ENCODE measurements at regions not wholly inside any gene's neighbourhood (a gene's known extent, or its start where the extent isn't known, plus 50 kb on each side); places are given as distances from the start of the nearest gene placed in this dataset.

DNA sequence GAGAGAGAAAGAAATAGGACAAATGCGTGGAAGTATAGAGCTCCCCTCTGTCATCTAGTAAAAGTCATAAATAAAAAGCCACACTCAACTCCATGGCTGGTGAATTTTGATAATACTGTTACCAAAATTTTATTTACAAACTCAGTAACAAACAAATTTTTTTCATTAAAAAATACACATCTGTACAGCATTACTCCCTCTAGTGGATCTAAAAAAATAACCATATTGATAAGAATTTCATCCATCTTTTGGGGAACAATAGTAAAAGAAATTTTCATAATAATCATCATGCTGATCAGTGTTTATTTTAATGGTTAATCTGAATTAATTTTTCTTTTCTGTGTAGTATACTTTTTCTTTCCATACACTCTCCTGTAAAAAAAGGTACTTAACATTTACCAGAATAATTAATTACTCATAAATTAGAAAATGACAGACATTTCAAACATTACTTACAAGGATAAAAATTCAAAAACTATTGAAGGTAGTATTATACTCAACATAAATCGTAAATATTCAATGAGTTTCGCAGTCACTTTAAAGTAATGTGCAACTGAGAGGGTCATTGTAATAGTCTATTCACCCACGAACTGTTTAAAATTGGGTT, 173.5 kb upstream of the LSM14A start:
- H3K27me3 Mint-ChIP-seq (ENCODE audit: unreplicated experiment), result no peaks in the 10 kb centered on the region

DNA sequence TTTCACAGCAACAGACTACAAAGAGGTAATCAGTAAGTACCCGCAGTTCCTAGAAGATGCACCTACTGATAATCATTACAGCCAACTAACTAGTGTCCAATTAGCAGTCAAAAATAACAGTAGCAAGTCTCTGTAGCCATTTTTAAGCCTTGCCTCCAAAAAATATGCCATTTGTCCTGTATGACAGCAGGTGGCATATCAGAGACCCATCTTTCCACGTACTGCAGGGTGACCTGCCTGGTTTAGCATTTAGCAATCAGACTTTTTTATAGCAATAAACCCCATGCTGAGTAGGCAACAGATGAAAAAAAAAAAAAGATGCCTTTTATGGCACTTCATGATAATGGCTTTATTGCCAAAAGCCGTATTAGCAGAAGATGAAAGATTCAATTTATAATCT, 155.3 kb upstream of the LSM14A start:
- DNase-seq (ENCODE audit: low spot score), result no peak
- H3K4me1 Mint-ChIP-seq (ENCODE audit: unreplicated experiment), result no peaks in the 10 kb centered on the region
- no peak overlapping the region for H3K4me3 Mint-ChIP-seq (ENCODE audit: unreplicated experiment)
- no peaks in the 10 kb centered on the region for H3K27me3 Mint-ChIP-seq (ENCODE audit: unreplicated experiment)
- no peaks in the 10 kb centered on the region for H3K36me3 Mint-ChIP-seq (ENCODE audit: low read depth, unreplicated experiment)
- no peak overlapping the region for H3K27ac Mint-ChIP-seq (ENCODE audit: unreplicated experiment)
- TF ChIP-seq, protein P1, sequence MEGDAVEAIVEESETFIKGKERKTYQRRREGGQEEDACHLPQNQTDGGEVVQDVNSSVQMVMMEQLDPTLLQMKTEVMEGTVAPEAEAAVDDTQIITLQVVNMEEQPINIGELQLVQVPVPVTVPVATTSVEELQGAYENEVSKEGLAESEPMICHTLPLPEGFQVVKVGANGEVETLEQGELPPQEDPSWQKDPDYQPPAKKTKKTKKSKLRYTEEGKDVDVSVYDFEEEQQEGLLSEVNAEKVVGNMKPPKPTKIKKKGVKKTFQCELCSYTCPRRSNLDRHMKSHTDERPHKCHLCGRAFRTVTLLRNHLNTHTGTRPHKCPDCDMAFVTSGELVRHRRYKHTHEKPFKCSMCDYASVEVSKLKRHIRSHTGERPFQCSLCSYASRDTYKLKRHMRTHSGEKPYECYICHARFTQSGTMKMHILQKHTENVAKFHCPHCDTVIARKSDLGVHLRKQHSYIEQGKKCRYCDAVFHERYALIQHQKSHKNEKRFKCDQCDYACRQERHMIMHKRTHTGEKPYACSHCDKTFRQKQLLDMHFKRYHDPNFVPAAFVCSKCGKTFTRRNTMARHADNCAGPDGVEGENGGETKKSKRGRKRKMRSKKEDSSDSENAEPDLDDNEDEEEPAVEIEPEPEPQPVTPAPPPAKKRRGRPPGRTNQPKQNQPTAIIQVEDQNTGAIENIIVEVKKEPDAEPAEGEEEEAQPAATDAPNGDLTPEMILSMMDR (IDR thresholded peaks at IDR 0.05; ENCODE audit: unreplicated experiment), result no peak
- H3K9me3 Mint-ChIP-seq (ENCODE audit: unreplicated experiment), result no peaks in the 10 kb centered on the region

More for the DNA sequence above, 173.5 kb upstream of the LSM14A start:
- DNase-seq (ENCODE audit: low spot score), result no peak
- TF ChIP-seq, protein P1 (IDR thresholded peaks at IDR 0.05; ENCODE audit: unreplicated experiment), result peak; percentile 73
- Mint-ChIP-seq H3K4me1 (ENCODE audit: unreplicated experiment) (peaks cover 8% of the 10 kb centered on the region), H3K27ac (ENCODE audit: unreplicated experiment) (no peak overlapping the region), H3K4me3 (ENCODE audit: unreplicated experiment) (no peak overlapping the region), H3K36me3 (ENCODE audit: low read depth, unreplicated experiment) (no peaks in the 10 kb centered on the region), H3K9me3 (ENCODE audit: unreplicated experiment) (no peaks in the 10 kb centered on the region)

- H3K27me3 Mint-ChIP-seq (ENCODE audit: unreplicated experiment), result no peaks in the 10 kb centered on the region
- H3K27ac Mint-ChIP-seq (ENCODE audit: unreplicated experiment), result no peak overlapping the region
- TF ChIP-seq, protein P1 (IDR thresholded peaks at IDR 0.05; ENCODE audit: unreplicated experiment), result no peak
- no peak for DNase-seq (ENCODE audit: low spot score)
- no peaks in the 10 kb centered on the region for H3K9me3 Mint-ChIP-seq (ENCODE audit: unreplicated experiment)
- no peaks in the 10 kb centered on the region for H3K36me3 Mint-ChIP-seq (ENCODE audit: low read depth, unreplicated experiment)
- H3K4me3 Mint-ChIP-seq (ENCODE audit: unreplicated experiment), result no peak overlapping the region
- no peaks in the 10 kb centered on the region for H3K4me1 Mint-ChIP-seq (ENCODE audit: unreplicated experiment)
Measured at GRCh38 chr19:34017601-34018000, 154.7 kb upstream of the LSM14A start.

DNA sequence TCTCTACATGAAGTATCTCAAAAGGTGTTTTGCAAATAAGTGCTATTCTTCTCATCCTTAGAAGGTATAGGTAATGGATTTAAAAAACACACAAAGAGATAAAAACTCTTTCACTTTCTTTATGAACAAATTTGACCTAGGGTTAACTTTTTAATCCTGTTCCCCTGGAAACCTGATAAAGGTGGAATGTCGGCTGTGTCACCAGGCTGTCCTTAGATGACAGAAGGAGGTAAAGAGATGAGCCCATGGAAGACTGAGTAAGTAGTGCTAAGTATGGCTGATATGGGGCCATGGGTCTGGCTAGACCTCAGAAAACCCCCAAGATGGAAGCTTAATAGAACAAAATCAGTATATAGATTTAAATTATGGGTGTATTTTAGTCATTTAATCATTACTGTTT, 153.8 kb upstream of the LSM14A start:
- peaks cover 4% of the 10 kb centered on the region for H3K9me3 Mint-ChIP-seq (ENCODE audit: unreplicated experiment)
- peaks cover 3% of the 10 kb centered on the region for H3K36me3 Mint-ChIP-seq (ENCODE audit: low read depth, unreplicated experiment)
- no peaks in the 10 kb centered on the region for H3K27me3 Mint-ChIP-seq (ENCODE audit: unreplicated experiment)
- no peaks in the 10 kb centered on the region for H3K4me1 Mint-ChIP-seq (ENCODE audit: unreplicated experiment)
- H3K4me3 Mint-ChIP-seq (ENCODE audit: unreplicated experiment), result no peak overlapping the region
- no peak for DNase-seq (ENCODE audit: low spot score)
- TF ChIP-seq, protein P1 (IDR thresholded peaks at IDR 0.05; ENCODE audit: unreplicated experiment), result no peak
- H3K27ac Mint-ChIP-seq (ENCODE audit: unreplicated experiment), result no peak overlapping the region

DNA sequence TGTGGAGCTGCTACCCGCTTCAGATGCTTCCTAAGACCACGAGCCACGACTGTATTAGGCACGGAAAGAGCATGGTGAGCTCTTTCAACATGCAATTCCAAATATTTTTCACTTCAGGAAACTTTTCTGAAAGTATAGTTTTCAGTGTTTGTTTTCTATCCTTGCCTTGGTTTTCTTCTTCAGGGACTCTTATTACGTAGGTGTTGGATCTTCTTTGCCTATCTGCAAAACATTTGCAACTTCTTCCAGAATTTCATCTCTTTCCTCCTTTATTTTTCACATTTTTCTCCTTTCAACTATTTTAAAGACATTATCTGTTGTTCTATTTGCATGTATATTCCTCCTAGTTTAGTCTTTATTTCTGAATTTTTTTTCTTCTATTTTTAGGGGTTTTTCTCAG, 148.9 kb upstream of the LSM14A start:
- no peak for DNase-seq (ENCODE audit: low spot score)
- Mint-ChIP-seq H3K4me3 (ENCODE audit: unreplicated experiment) (no peak overlapping the region), H3K27me3 (ENCODE audit: unreplicated experiment) (no peaks in the 10 kb centered on the region), H3K36me3 (ENCODE audit: low read depth, unreplicated experiment) (peaks cover 8% of the 10 kb centered on the region), H3K4me1 (ENCODE audit: unreplicated experiment) (no peaks in the 10 kb centered on the region), H3K9me3 (ENCODE audit: unreplicated experiment) (peaks cover 10% of the 10 kb centered on the region), H3K27ac (ENCODE audit: unreplicated experiment) (no peak overlapping the region)
- TF ChIP-seq, protein P1 (IDR thresholded peaks at IDR 0.05; ENCODE audit: unreplicated experiment), result no peak
